ENCODE measurements at regions not wholly inside any gene's neighbourhood (a gene's known extent, or its start where the extent isn't known, plus 50 kb on each side); places are given as distances from the start of the nearest gene placed in this dataset.

GRCh38 chr13:76025392-76025791 lies 389.3 kb downstream of the LMO7 start:
- TF ChIP-seq TAF1 (IDR thresholded peaks at IDR 0.05; ENCODE audit: borderline replicate concordance, low read depth, low read length): no peak
- TF ChIP-seq POLR2A (IDR thresholded peaks at IDR 0.05; ENCODE audit: low read depth, low read length): no peak
- TF ChIP-seq POLR2AphosphoS5 (IDR thresholded peaks at IDR 0.05; ENCODE audit: low read depth, low read length): no peak
